CD4-positive, alpha-beta T cell treated with Interferon gamma for 1 hour (primary cell): ENCODE measurements at regions not wholly inside any gene's neighbourhood (a gene's known extent, or its start where the extent isn't known, plus 50 kb on each side); places are given as distances from the start of the nearest gene placed in this dataset.
"Not testable (repeated sequence)": the region's sequence is repeated elsewhere in the genome, so short reads cannot be mapped to it uniquely, and the experiment has no call there.

Experiments
- DNase-seq: peaks from one replicate; pipeline ENCODE4 v3.0.0-alpha.2; 2020

DNA sequence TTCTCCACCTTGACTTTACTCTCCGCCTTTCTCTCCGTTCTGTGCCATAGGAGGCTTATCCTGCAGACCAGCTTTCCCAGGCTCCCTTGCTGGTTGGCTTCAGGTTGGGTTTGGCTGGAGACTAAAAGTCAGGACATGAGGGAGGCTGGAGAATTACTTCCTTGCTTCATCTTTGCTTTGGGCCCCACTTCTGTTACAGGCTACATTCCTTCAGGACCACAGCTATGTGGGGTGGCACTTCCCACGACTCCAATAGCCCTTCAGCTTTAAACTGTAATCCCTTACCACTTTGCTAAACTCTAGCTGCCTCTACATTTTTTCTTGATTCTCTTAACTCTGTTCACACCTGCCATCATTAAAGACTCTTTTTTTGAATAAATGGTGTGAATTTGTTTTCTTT, 186.7 kb upstream of the NR4A3 start:
- DNase-seq: no peak

DNA sequence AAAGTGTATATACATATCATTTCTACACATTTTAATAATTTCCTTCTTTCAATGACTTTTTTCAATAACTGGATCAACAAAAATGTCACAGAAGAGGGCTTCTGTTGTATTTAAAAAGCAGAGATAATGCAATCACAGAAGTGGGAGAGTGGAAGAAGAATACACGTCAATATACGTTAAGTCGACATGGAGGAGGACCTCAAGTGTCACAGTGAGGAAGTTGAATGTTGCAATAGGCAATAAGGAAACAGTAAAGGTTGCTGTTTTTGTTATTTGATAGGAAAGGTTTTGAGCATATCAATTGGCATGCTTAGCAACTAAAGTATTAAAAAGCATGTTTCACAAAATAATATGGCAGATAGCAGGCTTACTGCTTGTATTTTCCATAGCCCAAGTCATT, 184.0 kb upstream of the NR4A3 start:
- no peak for DNase-seq

DNA sequence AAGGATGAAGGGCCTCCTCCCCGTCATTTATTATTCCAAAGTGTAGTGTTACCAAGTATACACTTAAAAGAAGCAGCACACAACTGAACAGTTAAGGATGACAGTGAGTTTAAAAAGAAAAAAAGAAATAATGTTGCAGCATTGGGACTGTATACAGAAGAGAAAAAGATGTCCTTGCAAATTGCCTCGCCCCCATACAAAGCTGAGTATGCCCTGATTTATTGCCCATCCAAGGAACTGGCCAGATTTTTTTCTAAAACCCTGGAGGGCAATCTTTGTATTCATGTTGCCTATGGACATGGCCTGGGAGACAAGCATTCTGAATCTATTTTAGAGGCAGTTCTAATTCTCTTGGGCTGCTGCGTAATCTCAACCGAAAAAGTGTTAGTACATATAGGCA, 182.7 kb upstream of the NR4A3 start:
- DNase-seq: no peak

DNA sequence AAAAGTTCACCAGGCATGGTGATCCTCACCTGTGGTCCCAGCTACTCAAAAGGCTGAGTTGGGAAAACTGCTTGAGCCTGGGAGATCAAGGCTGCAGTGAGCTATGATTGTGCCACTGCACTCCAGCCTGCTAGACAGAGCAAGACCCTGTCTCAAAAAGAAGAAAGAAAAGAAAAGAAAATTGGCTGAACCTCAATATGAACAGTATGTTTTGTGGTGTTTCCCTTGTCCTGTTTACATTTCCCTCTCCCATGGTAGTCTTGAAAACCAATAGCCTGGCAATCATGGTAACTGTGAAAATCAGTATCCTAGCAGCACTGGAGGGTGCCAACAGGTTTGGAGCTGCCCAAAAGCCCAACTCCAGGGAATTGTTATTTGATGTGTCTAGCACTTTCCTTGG, 174.1 kb upstream of the NR4A3 start:
- DNase-seq: no peak

DNA sequence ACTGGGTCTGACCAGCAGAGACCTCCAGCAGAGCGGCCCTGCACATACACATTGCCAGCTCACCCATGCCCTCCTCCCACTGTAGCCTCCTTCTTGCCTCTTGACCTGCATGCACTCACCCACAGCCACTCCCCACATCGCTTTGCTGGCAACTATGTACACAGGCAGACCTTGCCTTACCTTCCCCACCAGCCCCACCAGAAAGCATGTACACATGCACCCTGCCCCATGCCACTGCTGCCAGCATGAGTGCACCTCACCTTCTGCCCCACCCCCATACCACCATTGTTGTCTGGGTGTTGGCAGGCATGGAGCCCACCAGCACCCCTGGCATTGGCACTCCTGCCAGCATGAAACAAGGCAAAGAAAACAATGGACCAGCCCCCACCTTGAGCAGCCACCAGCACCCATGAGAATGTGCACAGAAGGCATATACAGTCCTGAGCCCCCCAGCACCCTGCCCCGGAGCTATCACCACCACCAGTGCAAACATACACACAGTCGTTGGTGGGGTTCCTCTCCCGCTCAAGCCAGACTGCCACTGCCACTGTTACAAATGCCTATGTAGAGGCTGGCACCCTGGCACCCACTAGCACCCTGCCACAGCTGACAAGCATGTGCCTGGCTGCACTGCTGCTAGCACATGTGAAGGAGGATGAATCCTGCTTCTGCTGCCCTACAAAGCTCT, 171.4 kb upstream of the NR4A3 start:
- no peak for DNase-seq

DNA sequence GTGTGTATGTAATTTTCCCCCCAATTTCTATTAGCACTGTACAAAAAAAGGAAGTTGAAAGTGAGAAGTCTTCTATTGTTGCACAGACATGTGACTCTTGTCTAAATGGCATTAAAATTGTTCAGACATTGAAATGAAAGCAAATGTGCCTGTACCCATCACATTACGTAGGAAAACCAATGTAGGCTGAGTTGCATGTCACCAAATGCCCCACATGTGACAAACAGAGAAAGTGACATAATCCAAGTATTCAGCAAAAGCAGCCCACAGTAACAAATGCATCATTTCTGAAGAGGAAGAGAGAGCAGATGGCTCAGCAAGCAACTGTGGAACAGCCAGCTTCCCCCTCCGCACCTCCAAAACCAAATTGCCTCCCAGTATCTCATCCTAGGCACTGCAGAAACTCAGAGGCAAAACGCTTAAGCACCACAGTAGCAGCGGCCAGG, 161.5 kb upstream of the NR4A3 start:
- peak; percentile 45 for DNase-seq

DNA sequence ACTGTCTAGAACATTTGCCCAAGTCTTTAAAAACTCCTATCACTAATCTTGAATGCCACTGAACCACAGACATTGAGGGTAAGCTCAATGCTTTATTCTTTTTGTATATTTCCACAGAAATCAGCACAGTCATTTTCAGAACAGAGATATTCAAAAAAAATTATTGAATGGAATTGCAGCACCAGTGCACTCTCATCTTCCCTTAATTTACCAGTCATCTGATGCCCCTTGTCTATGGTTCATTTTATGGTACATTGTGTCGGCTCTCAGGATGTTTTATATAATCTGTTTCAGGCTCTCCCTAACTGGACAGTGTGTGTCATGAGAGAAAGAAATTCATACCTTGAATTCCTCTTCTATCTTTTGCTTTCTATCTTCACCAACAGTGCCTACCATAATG, 158.4 kb upstream of the NR4A3 start:
- no peak for DNase-seq

DNA sequence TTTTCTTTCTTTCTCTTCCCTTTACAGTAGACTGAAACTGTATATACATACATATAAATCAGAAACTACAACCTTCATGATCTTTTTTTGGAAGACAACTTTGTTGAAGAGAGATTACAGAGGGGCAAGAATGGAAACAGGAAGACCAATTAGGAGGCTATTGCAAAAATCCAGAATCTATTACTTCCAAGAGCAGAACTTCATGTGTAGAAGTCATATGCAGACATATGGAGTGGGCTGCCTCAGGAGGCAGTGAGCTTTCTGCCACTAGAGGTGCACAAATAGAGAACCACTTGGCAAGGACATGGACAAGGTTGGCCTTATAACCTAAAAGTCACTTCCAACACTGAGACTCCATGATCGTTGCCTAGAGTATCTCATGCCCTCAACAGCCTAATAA, 157.8 kb upstream of the NR4A3 start:
- DNase-seq: no peak

DNA sequence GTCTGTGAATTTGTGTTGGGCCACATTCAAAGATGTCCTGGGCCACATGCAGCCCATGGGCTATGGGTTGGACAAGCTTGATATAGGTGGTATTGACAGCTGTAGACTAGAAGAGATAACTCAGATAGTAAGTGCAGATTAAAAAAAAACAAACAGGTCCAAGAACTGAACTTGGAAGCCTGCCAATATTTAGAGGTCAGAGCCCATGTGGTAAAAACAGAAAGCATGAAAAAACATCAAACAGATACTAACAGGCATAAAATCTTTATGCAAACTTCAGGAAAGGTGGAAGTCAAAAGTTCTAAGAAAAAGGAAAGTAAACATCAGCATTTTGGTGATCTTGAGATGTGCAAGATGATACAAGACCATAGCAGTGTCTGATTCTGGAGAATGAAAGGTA, 155.1 kb upstream of the NR4A3 start:
- no peak for DNase-seq

DNA sequence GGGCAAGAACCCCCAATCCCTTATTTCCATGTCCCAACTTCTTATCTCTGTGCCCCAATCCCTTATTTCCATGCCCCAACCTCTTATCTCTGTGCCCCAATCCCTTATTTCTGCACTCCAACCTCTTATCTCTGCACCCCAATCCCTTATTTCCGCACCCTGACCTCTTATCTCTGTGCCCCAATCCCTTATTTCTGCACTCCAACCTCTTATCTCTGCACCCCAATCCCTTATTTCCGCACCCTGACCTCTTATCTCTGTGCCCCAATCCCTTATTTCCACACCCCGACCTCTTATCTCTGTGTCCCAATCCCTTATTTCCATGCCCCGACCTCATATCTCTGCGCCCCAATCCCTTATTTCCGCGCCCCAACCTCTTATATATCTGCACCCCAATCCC, 150.8 kb upstream of the NR4A3 start:
- DNase-seq: not testable (repeated sequence)

DNA sequence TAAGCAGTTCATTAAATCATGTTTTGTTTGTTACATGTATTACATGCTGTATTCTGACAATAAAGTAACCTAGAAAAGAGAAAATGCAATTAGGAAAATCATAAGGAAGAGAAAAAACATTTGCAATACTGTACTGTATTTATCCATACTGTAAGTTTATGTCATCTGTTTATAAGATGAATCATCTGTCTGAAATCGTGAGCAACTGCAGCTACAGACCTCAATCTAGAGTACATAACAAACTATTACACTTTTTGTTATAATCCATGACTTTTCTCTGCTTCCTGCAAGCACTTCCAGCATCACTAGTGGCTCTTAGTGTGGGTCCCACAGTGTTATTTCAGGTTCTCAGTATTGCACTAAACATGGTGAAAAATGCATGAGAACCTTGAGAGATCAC, 144.4 kb upstream of the NR4A3 start:
- DNase-seq: no peak

DNA sequence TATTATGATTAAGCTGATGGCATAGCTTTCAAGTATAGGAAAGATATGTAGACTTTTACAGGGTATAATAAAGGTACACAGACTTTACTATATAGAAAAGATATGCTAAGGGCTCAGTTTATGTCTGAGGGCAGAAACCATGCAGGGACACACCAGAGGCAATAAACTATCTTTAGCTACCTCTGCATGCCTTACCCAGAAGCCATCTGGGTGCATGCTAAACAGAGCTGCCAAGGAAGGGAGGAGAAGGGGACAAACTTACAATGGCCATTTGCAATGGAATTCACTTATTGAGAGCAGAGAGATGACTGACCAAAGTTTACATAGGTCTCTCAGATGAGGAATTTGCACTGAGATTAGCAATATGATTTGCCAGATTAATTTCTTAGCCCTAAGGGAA, 143.1 kb upstream of the NR4A3 start:
- no peak for DNase-seq

DNA sequence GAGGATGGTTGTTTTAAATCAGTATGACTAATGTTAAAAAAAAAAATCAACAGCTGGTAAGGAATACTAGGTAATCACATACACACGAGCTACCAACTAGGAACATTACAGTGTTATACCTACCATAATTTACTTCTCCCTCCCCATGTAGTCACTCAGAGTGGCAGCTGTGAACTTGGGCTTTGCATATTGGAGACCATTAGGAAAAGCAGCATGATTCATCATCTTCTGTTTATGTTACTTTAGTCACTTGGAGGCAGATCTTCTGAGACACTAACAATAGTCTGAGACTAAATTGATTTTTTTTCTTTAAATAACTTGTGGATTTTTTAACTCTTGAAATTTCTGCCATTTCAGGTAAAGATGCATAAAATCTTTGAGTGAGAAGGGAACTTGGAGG, 141.5 kb upstream of the NR4A3 start:
- DNase-seq: no peak

DNA sequence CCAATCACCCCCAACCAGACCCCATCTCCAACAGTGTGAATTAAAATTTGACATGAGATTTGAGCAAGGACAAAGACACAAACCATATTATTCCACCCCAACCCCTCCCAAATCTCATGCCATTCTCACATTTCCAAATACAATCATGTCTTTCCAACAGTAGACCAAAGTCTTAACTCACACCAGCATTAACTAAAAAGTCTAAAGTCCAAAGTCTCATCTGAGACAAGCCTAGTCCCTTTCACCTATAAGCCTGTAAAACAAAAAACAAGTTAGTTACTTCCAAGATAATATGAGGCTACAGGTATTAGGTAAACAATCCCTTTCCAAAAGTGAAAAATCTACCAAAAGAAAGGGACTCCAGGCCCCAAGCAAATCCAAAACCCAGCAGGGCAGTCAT, 140.6 kb upstream of the NR4A3 start:
- DNase-seq: no peak

DNA sequence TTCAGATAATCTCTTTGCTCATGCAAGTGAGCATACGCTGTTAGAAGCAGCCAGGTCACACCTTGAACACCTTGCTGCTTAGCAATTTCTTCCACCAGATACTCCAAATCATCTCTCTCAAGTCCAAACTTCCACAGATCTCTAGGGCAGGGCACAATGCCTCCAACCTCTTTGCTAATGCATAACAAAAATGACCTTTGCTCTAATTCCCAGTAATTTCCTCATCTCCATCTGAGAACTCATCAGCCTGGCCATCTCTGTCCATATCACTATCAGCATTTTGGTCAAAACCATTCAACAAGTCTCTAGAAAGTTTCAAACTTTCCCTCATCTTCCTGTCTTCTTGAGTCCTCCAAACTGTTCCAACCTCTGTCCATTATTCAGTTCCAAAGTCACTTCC, 139.3 kb upstream of the NR4A3 start:
- DNase-seq: no peak

DNA sequence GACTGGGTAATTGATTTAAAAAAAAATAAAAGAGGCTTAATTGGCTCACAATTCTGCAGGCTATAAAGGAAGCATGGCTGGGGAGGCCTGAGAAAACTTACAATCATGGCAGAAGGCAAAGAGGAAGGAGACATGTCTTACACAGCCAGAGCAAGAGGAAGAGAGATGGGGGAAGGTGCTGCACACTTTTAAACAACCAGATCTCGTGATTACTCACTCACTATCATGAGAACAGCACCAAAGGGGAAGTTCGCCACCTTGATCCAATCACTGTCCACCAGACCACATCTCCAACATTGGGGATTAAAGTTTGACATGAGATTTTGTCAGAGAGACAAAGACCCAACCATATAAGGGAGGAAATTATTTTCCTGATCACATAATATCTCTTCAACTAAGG, 138.8 kb upstream of the NR4A3 start:
- no peak for DNase-seq

DNA sequence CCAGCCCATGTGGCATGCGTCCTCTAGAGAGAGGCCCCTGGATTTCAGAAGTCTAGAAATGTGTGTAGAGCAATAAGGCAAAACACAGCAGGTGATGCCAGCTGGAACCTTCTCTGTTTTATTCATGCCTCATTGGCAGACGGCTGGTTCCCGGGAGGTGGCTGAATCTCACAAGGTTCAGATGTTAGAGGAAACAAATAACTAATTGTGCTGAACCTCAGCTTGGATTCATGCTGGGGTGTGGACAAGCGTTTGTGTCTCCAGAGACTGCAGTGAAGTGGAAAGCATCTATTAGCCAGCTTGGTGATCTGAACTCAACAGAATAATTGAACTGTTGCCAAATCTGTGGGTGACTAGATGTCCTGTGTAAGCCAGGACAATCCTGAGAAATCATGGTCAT, 131.1 kb upstream of the NR4A3 start:
- DNase-seq: no peak

DNA sequence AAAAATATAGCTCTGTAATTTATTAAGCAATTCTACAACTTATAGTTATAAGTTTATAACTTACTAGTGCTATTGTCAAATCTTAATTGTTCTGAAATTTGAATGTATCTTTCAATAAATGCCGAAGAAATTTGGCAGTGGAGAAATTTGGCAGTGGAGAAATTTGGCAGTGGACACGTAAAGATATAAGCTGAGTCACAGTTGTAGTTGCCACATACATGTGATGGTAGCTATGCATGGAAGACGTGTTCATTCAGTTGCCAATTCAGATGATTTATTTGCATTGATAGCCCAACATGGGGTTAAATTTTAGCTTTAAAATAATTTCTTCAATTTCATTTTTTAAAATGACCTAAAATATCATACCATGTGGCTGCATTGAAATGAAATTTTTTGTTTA, 127.8 kb upstream of the NR4A3 start:
- DNase-seq: no peak

DNA sequence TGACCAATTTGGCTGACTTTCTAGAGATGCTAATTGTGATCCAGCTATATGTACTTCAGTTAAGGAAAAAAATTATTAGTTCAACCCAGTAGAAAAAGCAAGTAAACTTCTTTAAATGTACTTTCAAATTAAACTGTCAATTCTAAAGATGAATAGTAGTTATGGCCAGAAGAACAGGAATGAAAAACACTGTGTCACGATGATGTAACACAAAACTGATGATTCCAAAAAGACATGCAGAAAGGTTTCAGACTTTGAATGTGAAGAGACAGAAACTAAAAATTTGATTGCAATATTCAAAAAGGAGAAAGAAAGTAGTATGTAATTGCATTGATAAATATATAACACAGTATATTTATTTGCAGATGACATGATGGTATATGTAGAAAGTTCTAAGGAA, 127.3 kb upstream of the NR4A3 start:
- no peak for DNase-seq

DNA sequence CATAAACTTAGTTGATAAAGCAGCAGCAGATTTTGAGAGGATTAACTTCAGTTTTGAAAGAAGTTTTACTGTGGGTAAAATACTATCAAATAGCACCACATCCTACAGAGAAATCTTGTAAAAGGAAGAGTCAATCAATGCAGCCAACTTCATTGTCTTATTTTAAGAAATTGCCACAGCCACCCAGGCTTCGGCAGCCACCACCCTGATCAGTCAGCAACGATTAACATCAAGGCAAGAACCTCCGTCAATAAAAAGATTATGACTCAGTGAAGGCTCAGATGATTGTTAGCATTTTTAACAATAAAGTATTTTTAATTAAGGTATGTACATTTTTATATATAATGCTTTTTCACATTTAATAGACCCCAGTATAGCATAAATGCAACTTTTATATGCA, 122.3 kb upstream of the NR4A3 start:
- DNase-seq: no peak

DNA sequence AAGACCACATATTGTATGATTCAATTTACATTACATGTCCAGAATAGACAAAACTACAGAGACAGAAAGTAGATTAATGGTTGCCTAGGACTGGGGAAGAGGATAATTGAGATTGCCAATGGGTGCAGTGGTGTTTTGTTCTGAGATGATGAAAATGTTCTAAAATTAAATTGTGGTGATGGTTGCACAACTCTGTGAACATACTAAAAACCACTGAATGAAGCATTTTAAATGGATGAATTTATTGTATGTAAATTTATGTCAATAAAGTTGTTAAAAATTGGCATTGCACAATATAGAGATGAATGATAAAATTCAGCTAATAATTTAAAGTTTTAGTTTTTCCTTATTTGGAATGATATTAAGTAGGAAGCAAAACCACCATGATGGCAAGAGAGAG, 109.5 kb upstream of the NR4A3 start:
- DNase-seq: no peak

DNA sequence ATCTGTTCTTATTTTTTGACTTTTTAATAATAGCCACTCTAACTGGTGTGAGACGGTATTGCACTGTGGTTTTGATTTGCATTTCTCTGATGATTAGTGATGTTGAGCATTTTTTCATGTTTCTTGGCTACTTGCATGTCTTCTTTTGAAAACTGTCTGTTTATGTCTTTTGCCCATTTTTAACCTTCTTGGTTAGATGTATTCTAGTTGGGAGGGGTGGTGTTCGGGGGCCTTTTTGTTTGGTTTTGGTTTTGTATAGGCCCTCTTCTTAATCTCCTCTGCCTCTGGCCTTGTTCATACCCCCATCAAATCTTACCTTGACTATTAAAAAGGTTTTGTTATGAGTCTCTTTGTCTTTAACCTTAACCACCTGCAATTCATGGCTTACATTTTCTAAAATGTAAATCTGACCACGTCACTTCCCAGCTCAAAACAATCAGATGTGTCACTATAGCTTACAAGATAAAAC, 107.8 kb upstream of the NR4A3 start:
- no peak for DNase-seq

DNA sequence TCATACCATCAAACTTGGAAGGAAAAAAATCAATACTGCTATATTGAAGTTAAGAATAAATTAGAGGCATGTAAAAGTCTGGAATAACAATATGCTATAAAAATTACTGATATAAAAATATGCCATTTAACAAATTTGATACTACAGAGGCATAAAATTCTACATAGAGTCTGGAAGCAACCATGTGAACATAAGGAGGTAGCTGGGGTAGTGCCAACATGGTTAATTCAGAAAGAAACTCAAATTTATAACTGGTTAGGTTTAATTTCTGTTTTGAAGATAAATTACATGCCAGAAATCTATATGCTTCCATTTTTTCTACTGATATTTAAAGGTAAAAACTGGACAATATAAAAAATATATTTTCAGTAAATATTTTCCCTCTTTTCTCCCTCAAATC, 103.1 kb upstream of the NR4A3 start:
- no peak for DNase-seq

DNA sequence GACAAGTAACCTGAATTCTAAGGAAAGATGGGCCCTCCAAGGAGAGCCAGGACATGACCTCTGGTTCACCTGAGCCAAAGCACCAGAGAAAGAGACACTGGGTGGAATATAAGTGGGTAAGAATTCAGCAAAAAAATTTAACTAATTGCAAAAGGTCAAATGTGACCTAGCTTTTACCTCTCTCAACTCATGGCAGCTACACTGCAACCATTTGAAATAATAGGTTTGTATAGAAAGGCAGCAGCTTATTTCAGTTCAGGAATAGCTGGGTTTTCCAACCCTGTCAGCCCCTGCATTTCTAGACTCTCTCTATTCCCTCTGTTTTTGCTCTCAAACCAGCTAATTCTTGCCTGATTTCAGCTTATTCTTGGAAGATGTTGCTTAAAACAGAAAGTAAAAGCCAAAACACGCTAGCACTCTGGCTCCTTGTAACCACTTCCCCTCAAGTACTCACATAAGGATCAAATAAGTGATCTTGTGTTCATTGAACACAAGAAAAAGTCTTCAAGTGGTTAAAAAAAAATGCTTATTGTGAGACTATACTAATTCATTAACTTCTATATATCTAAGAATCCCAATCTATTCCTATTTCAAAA, 101.1 kb upstream of the NR4A3 start:
- DNase-seq: no peak

DNA sequence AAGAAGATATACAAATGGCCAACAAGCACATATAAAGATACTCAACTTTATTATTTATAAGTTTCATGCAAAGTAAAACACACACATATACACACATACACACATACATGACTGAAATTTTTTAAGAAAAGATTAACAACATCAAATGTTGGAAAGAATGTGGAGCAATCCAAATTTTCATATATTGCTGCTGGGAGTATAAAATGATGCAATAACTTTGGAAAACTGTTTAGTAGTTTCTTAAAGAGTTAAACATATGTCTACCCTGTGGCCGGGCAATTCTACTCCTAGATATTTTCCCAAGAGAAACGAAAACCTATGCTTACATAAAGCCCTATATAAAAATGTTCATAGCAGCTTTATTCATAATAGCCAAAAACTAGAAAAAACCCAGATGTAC, 99.8 kb upstream of the NR4A3 start:
- no peak for DNase-seq
